Hepatocyte (in vitro differentiated cells): ENCODE measurements at regions not wholly inside any gene's neighbourhood (a gene's known extent, or its start where the extent isn't known, plus 50 kb on each side); places are given as distances from the start of the nearest gene placed in this dataset.

Experiments
- CTCF ChIP-seq: fragments of 200-600 bp; sonication (generic); IDR thresholded peaks from 2 replicates; pipeline ENCODE4 v1.5.1; 2016; ENCODE audit warnings: antibody characterized with exemption, mild to moderate bottlenecking; ENCODE audit not compliant: poor library complexity
- EZH2 ChIP-seq: fragments of 200-600 bp; sonication (generic); IDR thresholded peaks from 2 replicates; pipeline ENCODE4 v1.6.1; 2016; ENCODE audit warnings: antibody characterized with exemption, mild to moderate bottlenecking, borderline replicate concordance
- EZH2phosphoT487 ChIP-seq: fragments of 200-600 bp; sonication (generic); IDR thresholded peaks from one replicate; pipeline ENCODE4 v1.6.1; 2018; ENCODE audit warnings: antibody characterized with exemption, mild to moderate bottlenecking, low read depth, moderate library complexity; ENCODE audit not compliant: unreplicated experiment, severe bottlenecking

DNA sequence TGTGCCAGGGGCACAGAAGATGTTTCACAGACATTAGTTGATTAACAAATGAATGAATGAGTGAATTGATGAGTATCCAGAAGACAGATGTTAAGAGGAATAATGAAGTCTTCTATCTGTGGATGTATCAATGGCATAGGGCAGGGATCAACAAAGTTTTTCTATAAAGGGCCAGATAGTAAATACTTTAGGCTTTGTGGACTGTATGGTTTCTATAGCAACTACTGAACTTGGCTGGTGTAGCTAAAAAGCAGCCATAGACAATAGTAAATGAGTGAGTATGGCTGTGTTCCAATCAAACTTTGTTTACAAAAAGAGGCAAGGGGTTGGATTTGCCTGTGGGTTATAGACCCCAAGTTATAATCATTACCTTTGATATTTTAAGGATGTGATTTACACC is 144.0 kb downstream of the PRL start:
- no peak for TF ChIP-seq CTCF
- TF ChIP-seq EZH2phosphoT487, result no peak
- no peak for TF ChIP-seq EZH2
